HEK293T (cell line): ENCODE measurements at regions not wholly inside any gene's neighbourhood (a gene's known extent, or its start where the extent isn't known, plus 50 kb on each side); places are given as distances from the start of the nearest gene placed in this dataset.

Source experiments
- BHLHE40 ChIP-seq: fragments of 450-650 bp; IDR thresholded peaks from 2 replicates; pipeline ENCODE4 v1.6.1; 2016; ENCODE audit warnings: mild to moderate bottlenecking, moderate library complexity, borderline replicate concordance
- FOXM1 ChIP-seq: fragments of 450-650 bp; IDR thresholded peaks from 2 replicates; pipeline ENCODE4 v1.6.1; 2017; ENCODE audit warnings: mild to moderate bottlenecking, borderline replicate concordance
- HDGF ChIP-seq: fragments of 450-650 bp; IDR thresholded peaks from 2 replicates; pipeline ENCODE4 v1.6.1; 2017; ENCODE audit warnings: antibody characterized with exemption, borderline replicate concordance
- NFRKB ChIP-seq: fragments of 450-650 bp; IDR thresholded peaks from 2 replicates; pipeline ENCODE4 v1.6.1; 2016; ENCODE audit warnings: mild to moderate bottlenecking, moderate library complexity
- SP1 ChIP-seq: fragments of 450-650 bp; IDR thresholded peaks from 2 replicates; pipeline ENCODE4 v1.6.1; 2017
- TARDBP ChIP-seq: fragments of 450-650 bp; IDR thresholded peaks from 2 replicates; pipeline ENCODE4 v1.6.1; 2016

- TF ChIP-seq FOXM1 (no peak), NFRKB (no peak), HDGF (no peak), SP1 (no peak), TARDBP (no peak), BHLHE40 (no peak)
Measured at GRCh38 chr2:12243381-12243780, 473.4 kb upstream of the TRIB2 start.
